ENCODE measurements at regions not wholly inside any gene's neighbourhood (a gene's known extent, or its start where the extent isn't known, plus 50 kb on each side); places are given as distances from the start of the nearest gene placed in this dataset.
"Not testable (repeated sequence)": the region's sequence is repeated elsewhere in the genome, so short reads cannot be mapped to it uniquely, and the experiment has no call there.

- Mint-ChIP-seq H3K4me1 (ENCODE audit: low read depth) (no peaks in the 10 kb centered on the region), H3K4me3 (no peak overlapping the region), H3K9me3 (no peaks in the 10 kb centered on the region), H3K27ac (no peak overlapping the region), H3K27me3 (ENCODE audit: low read depth) (peaks cover 12% of the 10 kb centered on the region), H3K36me3 (ENCODE audit: low read depth) (no peaks in the 10 kb centered on the region)
Observed at GRCh38 chr2:145399131-145399530, 879.2 kb upstream of the ZEB2 start.

GRCh38 chr2:145394181-145394580 is 874.3 kb upstream of the ZEB2 start:
- Mint-ChIP-seq H3K27ac (no peak overlapping the region), H3K4me3 (no peak overlapping the region), H3K9me3 (no peaks in the 10 kb centered on the region), H3K27me3 (ENCODE audit: low read depth) (peaks cover 12% of the 10 kb centered on the region), H3K36me3 (ENCODE audit: low read depth) (no peaks in the 10 kb centered on the region), H3K4me1 (ENCODE audit: low read depth) (no peaks in the 10 kb centered on the region)

- no peaks in the 10 kb centered on the region for H3K9me3 Mint-ChIP-seq
- no peak overlapping the region for H3K4me3 Mint-ChIP-seq
Observed at GRCh38 chr2:145386973-145387372, 867.1 kb upstream of the ZEB2 start.

GRCh38 chr2:145383961-145384360 is 864.0 kb upstream of the ZEB2 start:
- H3K27ac Mint-ChIP-seq, result no peak overlapping the region
- H3K27me3 Mint-ChIP-seq (ENCODE audit: low read depth), result peaks cover 24% of the 10 kb centered on the region
- no peak overlapping the region for H3K4me3 Mint-ChIP-seq
- H3K9me3 Mint-ChIP-seq, result no peaks in the 10 kb centered on the region
- peaks cover 1% of the 10 kb centered on the region for H3K4me1 Mint-ChIP-seq (ENCODE audit: low read depth)
- no peaks in the 10 kb centered on the region for H3K36me3 Mint-ChIP-seq (ENCODE audit: low read depth)

More at GRCh38 chr2:145386973-145387372, 867.1 kb upstream of the ZEB2 start:
- Mint-ChIP-seq H3K27ac (no peak overlapping the region), H3K27me3 (ENCODE audit: low read depth) (peaks cover 18% of the 10 kb centered on the region), H3K4me1 (ENCODE audit: low read depth) (peaks cover 1% of the 10 kb centered on the region), H3K36me3 (ENCODE audit: low read depth) (no peaks in the 10 kb centered on the region)

- Mint-ChIP-seq H3K4me1 (ENCODE audit: low read depth) (peaks cover 1% of the 10 kb centered on the region), H3K36me3 (ENCODE audit: low read depth) (no peaks in the 10 kb centered on the region)
Observed at GRCh38 chr2:145380436-145381017, 860.6 kb upstream of the ZEB2 start.

GRCh38 chr2:145379934-145380333 is 860.0 kb upstream of the ZEB2 start:
- no peak overlapping the region for H3K4me3 Mint-ChIP-seq
- no peaks in the 10 kb centered on the region for H3K36me3 Mint-ChIP-seq (ENCODE audit: low read depth)
- no peak overlapping the region for H3K27ac Mint-ChIP-seq
- no peaks in the 10 kb centered on the region for H3K4me1 Mint-ChIP-seq (ENCODE audit: low read depth)
- H3K9me3 Mint-ChIP-seq, result no peaks in the 10 kb centered on the region
- H3K27me3 Mint-ChIP-seq (ENCODE audit: low read depth), result peaks cover 28% of the 10 kb centered on the region

More at GRCh38 chr2:145380436-145381017, 860.6 kb upstream of the ZEB2 start:
- H3K4me3 Mint-ChIP-seq, result no peak overlapping the region
- H3K9me3 Mint-ChIP-seq, result no peaks in the 10 kb centered on the region
- H3K27ac Mint-ChIP-seq, result no peak overlapping the region
- peaks cover 24% of the 10 kb centered on the region for H3K27me3 Mint-ChIP-seq (ENCODE audit: low read depth)

GRCh38 chr2:145374165-145374564 is 854.2 kb upstream of the ZEB2 start:
- Mint-ChIP-seq H3K27me3 (ENCODE audit: low read depth) (peaks cover 13% of the 10 kb centered on the region), H3K4me3 (no peak overlapping the region), H3K36me3 (ENCODE audit: low read depth) (no peaks in the 10 kb centered on the region), H3K9me3 (no peaks in the 10 kb centered on the region), H3K4me1 (ENCODE audit: low read depth) (no peaks in the 10 kb centered on the region), H3K27ac (no peak overlapping the region)

- not testable (repeated sequence) for H3K27me3 Mint-ChIP-seq (ENCODE audit: low read depth); H3K36me3 Mint-ChIP-seq (ENCODE audit: low read depth); H3K9me3 Mint-ChIP-seq; H3K4me1 Mint-ChIP-seq (ENCODE audit: low read depth); H3K27ac Mint-ChIP-seq; H3K4me3 Mint-ChIP-seq
Observed at GRCh38 chr2:145367334-145367733, 847.4 kb upstream of the ZEB2 start.

- Mint-ChIP-seq H3K4me1 (ENCODE audit: low read depth) (no peaks in the 10 kb centered on the region), H3K27me3 (ENCODE audit: low read depth) (no peaks in the 10 kb centered on the region), H3K4me3 (no peak overlapping the region), H3K9me3 (peaks cover 4% of the 10 kb centered on the region), H3K36me3 (ENCODE audit: low read depth) (no peaks in the 10 kb centered on the region), H3K27ac (no peak overlapping the region)
Observed at GRCh38 chr2:145366341-145366740, 846.4 kb upstream of the ZEB2 start.

- Mint-ChIP-seq H3K4me3 (no peak overlapping the region), H3K9me3 (no peaks in the 10 kb centered on the region), H3K36me3 (ENCODE audit: low read depth) (no peaks in the 10 kb centered on the region), H3K27ac (no peak overlapping the region), H3K4me1 (ENCODE audit: low read depth) (no peaks in the 10 kb centered on the region), H3K27me3 (ENCODE audit: low read depth) (no peaks in the 10 kb centered on the region)
Observed at GRCh38 chr2:145360129-145360790, 840.3 kb upstream of the ZEB2 start.

GRCh38 chr2:145359561-145359960 is 839.6 kb upstream of the ZEB2 start:
- Mint-ChIP-seq H3K4me3 (no peak overlapping the region), H3K27ac (no peak overlapping the region), H3K4me1 (ENCODE audit: low read depth) (no peaks in the 10 kb centered on the region), H3K36me3 (ENCODE audit: low read depth) (no peaks in the 10 kb centered on the region), H3K9me3 (no peaks in the 10 kb centered on the region), H3K27me3 (ENCODE audit: low read depth) (no peaks in the 10 kb centered on the region)

GRCh38 chr2:145356056-145356455 is 836.1 kb upstream of the ZEB2 start:
- Mint-ChIP-seq H3K9me3 (no peaks in the 10 kb centered on the region), H3K4me3 (no peak overlapping the region), H3K4me1 (ENCODE audit: low read depth) (no peaks in the 10 kb centered on the region), H3K36me3 (ENCODE audit: low read depth) (no peaks in the 10 kb centered on the region), H3K27me3 (ENCODE audit: low read depth) (no peaks in the 10 kb centered on the region), H3K27ac (no peak overlapping the region)

- H3K9me3 Mint-ChIP-seq, result no peaks in the 10 kb centered on the region
Observed at GRCh38 chr2:145352484-145352883, 832.6 kb upstream of the ZEB2 start.

GRCh38 chr2:145351864-145352425 is 832.0 kb upstream of the ZEB2 start:
- H3K4me3 Mint-ChIP-seq, result no peak overlapping the region
- no peaks in the 10 kb centered on the region for H3K9me3 Mint-ChIP-seq
- H3K4me1 Mint-ChIP-seq (ENCODE audit: low read depth), result no peaks in the 10 kb centered on the region

More at GRCh38 chr2:145352484-145352883, 832.6 kb upstream of the ZEB2 start:
- no peak overlapping the region for H3K27ac Mint-ChIP-seq
- H3K36me3 Mint-ChIP-seq (ENCODE audit: low read depth), result no peaks in the 10 kb centered on the region
- no peaks in the 10 kb centered on the region for H3K27me3 Mint-ChIP-seq (ENCODE audit: low read depth)
- H3K4me3 Mint-ChIP-seq, result no peak overlapping the region
- H3K4me1 Mint-ChIP-seq (ENCODE audit: low read depth), result no peaks in the 10 kb centered on the region

GRCh38 chr2:145350011-145350410 is 830.1 kb upstream of the ZEB2 start:
- Mint-ChIP-seq H3K9me3 (no peaks in the 10 kb centered on the region), H3K4me1 (ENCODE audit: low read depth) (no peaks in the 10 kb centered on the region), H3K27me3 (ENCODE audit: low read depth) (no peaks in the 10 kb centered on the region), H3K27ac (no peak overlapping the region), H3K36me3 (ENCODE audit: low read depth) (no peaks in the 10 kb centered on the region), H3K4me3 (no peak overlapping the region)

More at GRCh38 chr2:145351864-145352425, 832.0 kb upstream of the ZEB2 start:
- H3K36me3 Mint-ChIP-seq (ENCODE audit: low read depth), result no peaks in the 10 kb centered on the region
- H3K27ac Mint-ChIP-seq, result no peak overlapping the region
- H3K27me3 Mint-ChIP-seq (ENCODE audit: low read depth), result no peaks in the 10 kb centered on the region

Data from T-helper 1 cell treated with Interleukin-12 subunit alpha and Interleukin-12 subunit beta and Interleukin-4 antibody, amounts not matched to agents 30 μg/mL and 1 μg/mL, for 36 hours (primary cell).